H1 (cell line): ENCODE measurements at regions not wholly inside any gene's neighbourhood (a gene's known extent, or its start where the extent isn't known, plus 50 kb on each side); places are given as distances from the start of the nearest gene placed in this dataset.
"Not testable (repeated sequence)": the region's sequence is repeated elsewhere in the genome, so short reads cannot be mapped to it uniquely, and the experiment has no call there.

Source experiments
- CTCF ChIA-PET: fragments of 300-600 bp; sonication (Branson Sonifier 250); formaldehyde crosslinking; loops from one replicate; lab custom pipeline; 2021; ENCODE audit not compliant: partially characterized antibody; lab: Charles Lee
- POLR2A ChIA-PET: fragments of 300-600 bp; sonication (Branson Sonifier 250); formaldehyde crosslinking; loops from one replicate; lab custom pipeline; 2021; ENCODE audit warnings: inconsistent platforms; ENCODE audit not compliant: partially characterized antibody; lab: Charles Lee
- DNase-seq, 2 experiments: peaks; one replicate each; pipeline versions ENCODE4 v3.0.0 to v3.0.0-alpha.2; 2010 to 2022; ENCODE audit warnings: low spot score in 2 of 2, low read depth in 1 of 2, mixed read lengths in 1 of 2
- FAIRE-seq: peaks from 2 replicates; lab custom pipeline; 2011; peaks lifted over from hg19 to GRCh38; lab: Jason Lieb, UNC
- H2AFZ ChIP-seq: 2 replicates; pipeline ENCODE4 v1.8.1; 2012; ENCODE audit warnings: low read length, inconsistent platforms
- H2AK5ac ChIP-seq: 2 replicates; pipeline ENCODE4 v1.6.1; 2013; ENCODE audit warnings: low read depth, low read length
- H2BK120ac ChIP-seq: replicated peaks from 2 replicates; pipeline ENCODE3; 2013; ENCODE audit warnings: low read depth, low read length, inconsistent platforms
- H2BK12ac ChIP-seq: 2 replicates; pipeline ENCODE4 v1.6.1; 2013; ENCODE audit warnings: low read depth, low read length
- H2BK15ac ChIP-seq: 2 replicates; pipeline ENCODE4 v1.6.1; 2013; ENCODE audit warnings: low read length
- H2BK20ac ChIP-seq: 2 replicates; pipeline ENCODE4 v1.6.1; 2013; ENCODE audit warnings: low read length
- H2BK5ac ChIP-seq: 2 replicates; pipeline ENCODE4 v1.6.1; 2013; ENCODE audit warnings: low read depth, low read length
- H3K14ac ChIP-seq: 2 replicates; pipeline ENCODE4 v1.6.1; 2013; ENCODE audit warnings: inconsistent platforms; ENCODE audit not compliant: insufficient read length
- H3K18ac ChIP-seq: 2 replicates; pipeline ENCODE4 v1.6.1; 2013; ENCODE audit warnings: low read length; ENCODE audit errors: extremely low read depth
- H3K23ac ChIP-seq: 2 replicates; pipeline ENCODE4 v1.6.1; 2013; ENCODE audit warnings: inconsistent platforms; ENCODE audit not compliant: insufficient read length
- H3K23me2 ChIP-seq: 2 replicates; pipeline ENCODE4 v1.6.1; 2013; ENCODE audit warnings: low read depth, low read length
- H3K27ac ChIP-seq: 2 replicates; pipeline ENCODE4 v1.6.1; 2011; ENCODE audit warnings: low read depth, low read length, inconsistent platforms
- H3K27me3 ChIP-seq, 4 experiments: replicated peaks in 1 of 4; 1 replicate in 1 of 4; 2 replicates in 3 of 4; pipeline versions ENCODE4 v1.6.1 to v1.8.1; 2011 to 2013; ENCODE audit warnings: low read length in 3 of 4, mild to moderate bottlenecking in 3 of 4, inconsistent platforms in 2 of 4, mixed read lengths in 2 of 4, moderate library complexity in 1 of 4; ENCODE audit not compliant: control insufficient read depth in 3 of 4, insufficient read depth in 3 of 4; ENCODE audit errors: extremely low read depth in 1 of 4
- H3K36me3 ChIP-seq, 4 experiments: 2 replicates each; pipeline versions ENCODE4 v1.6.1 to v1.8.1; 2011 to 2013; ENCODE audit warnings: mild to moderate bottlenecking in 4 of 4, low read length in 3 of 4, moderate library complexity in 2 of 4, control low read depth in 1 of 4, inconsistent platforms in 1 of 4; ENCODE audit not compliant: insufficient read depth in 4 of 4, control insufficient read depth in 2 of 4
- H3K4ac ChIP-seq: replicated peaks from 2 replicates; pipeline ENCODE3; 2013; ENCODE audit warnings: low read length, low read depth, mixed read lengths, inconsistent platforms; ENCODE audit not compliant: insufficient read length
- H3K4me1 ChIP-seq, 4 experiments: replicated peaks in 1 of 4; 1 replicate in 1 of 4; 2 replicates in 3 of 4; pipeline versions ENCODE4 v1.6.1 to v1.8.1; 2011 to 2013; ENCODE audit warnings: low read length in 3 of 4, inconsistent platforms in 2 of 4, mixed read lengths in 1 of 4; ENCODE audit not compliant: insufficient read depth in 4 of 4, control insufficient read depth in 3 of 4
- H3K4me2 ChIP-seq, 2 experiments: 2 replicates each; pipeline versions ENCODE4 v1.6.1 to v1.8.1; 2011 to 2013; ENCODE audit warnings: low read depth in 2 of 2, low read length in 2 of 2, control low read depth in 1 of 2, inconsistent platforms in 1 of 2, mild to moderate bottlenecking in 1 of 2; ENCODE audit not compliant: insufficient read depth in 1 of 2
- H3K4me3 ChIP-seq, 4 experiments: fragments of 200-600, 300-600 bp in 1 of 4; sonication (generic), shearing (Covaris generic), sonication (Bioruptor Twin) in 1 of 4; 2 replicates each; pipeline versions ENCODE4 v1.5.1 to v1.8.1; 2011 to 2016; ENCODE audit warnings: low read length in 4 of 4, low read depth in 3 of 4, control low read depth in 2 of 4, inconsistent platforms in 2 of 4, mild to moderate bottlenecking in 2 of 4, mixed read lengths in 1 of 4, moderate library complexity in 1 of 4; ENCODE audit not compliant: insufficient read depth in 2 of 4; ENCODE audit errors: extremely low read depth in 1 of 4
- H3K56ac ChIP-seq: replicated peaks from 2 replicates; pipeline ENCODE3; 2013; ENCODE audit warnings: low read depth, mild to moderate bottlenecking, mixed read lengths, low read length, inconsistent platforms; ENCODE audit not compliant: insufficient read length
- H3K79me1 ChIP-seq: 2 replicates; pipeline ENCODE4 v1.6.1; 2013; ENCODE audit warnings: low read depth, low read length, control low read depth
- H3K79me2 ChIP-seq, 2 experiments: 2 replicates each; pipeline versions ENCODE4 v1.6.1 to v1.8.1; 2012 to 2013; ENCODE audit warnings: low read length in 2 of 2, mild to moderate bottlenecking in 2 of 2, inconsistent platforms in 1 of 2; ENCODE audit not compliant: insufficient read depth in 2 of 2, control insufficient read depth in 1 of 2
- H3K9ac ChIP-seq, 4 experiments: replicated peaks in 1 of 4; 1 replicate in 1 of 4; 2 replicates in 3 of 4; pipeline versions ENCODE4 v1.6.1 to v1.8.1; 2011 to 2013; ENCODE audit warnings: low read depth in 3 of 4, low read length in 3 of 4, control low read depth in 2 of 4, mild to moderate bottlenecking in 2 of 4, moderate library complexity in 2 of 4, inconsistent platforms in 1 of 4; ENCODE audit errors: extremely low read depth in 1 of 4
- H3K9me3 ChIP-seq, 2 experiments: 2 replicates each; pipeline versions ENCODE4 v1.6.1 to v1.8.1; 2012 to 2013; ENCODE audit warnings: mild to moderate bottlenecking in 2 of 2, moderate library complexity in 2 of 2, control low read depth in 1 of 2, inconsistent platforms in 1 of 2, low read depth in 1 of 2, low read length in 1 of 2, mixed read lengths in 1 of 2; ENCODE audit not compliant: insufficient read depth in 2 of 2
- H4K20me1 ChIP-seq, 2 experiments: replicated peaks in 1 of 2; 2 replicates each; pipeline versions ENCODE3 to v1.8.1; 2011 to 2013; ENCODE audit warnings: inconsistent platforms in 2 of 2, low read length in 2 of 2, mild to moderate bottlenecking in 1 of 2; ENCODE audit not compliant: insufficient read depth in 2 of 2, control insufficient read depth in 1 of 2
- H4K5ac ChIP-seq: 2 replicates; pipeline ENCODE4 v1.6.1; 2013; ENCODE audit warnings: low read length, low read depth, mixed read lengths, inconsistent platforms; ENCODE audit not compliant: insufficient read length
- H4K8ac ChIP-seq: 2 replicates; pipeline ENCODE4 v1.8.0; 2013; ENCODE audit warnings: mild to moderate bottlenecking, moderate library complexity, low read length, inconsistent platforms; ENCODE audit not compliant: insufficient read depth; ENCODE audit errors: extremely low read depth
- H4K91ac ChIP-seq: replicated peaks from 2 replicates; pipeline ENCODE3; 2013; ENCODE audit warnings: low read length, mixed read lengths, inconsistent platforms; ENCODE audit not compliant: insufficient read length
- CTCF ChIP-seq, 3 experiments: IDR thresholded peaks; 1 replicate in 2 of 3; 2 replicates in 1 of 3; pipeline versions ENCODE4 v1.5.1 to v1.6.1; 2011; ENCODE audit warnings: low read length in 3 of 3, mild to moderate bottlenecking in 3 of 3, inconsistent platforms in 2 of 3, low read depth in 1 of 3, moderate library complexity in 1 of 3; ENCODE audit not compliant: insufficient read depth in 1 of 3; ENCODE audit errors: control extremely low read depth in 1 of 3
- RAD21 ChIP-seq, 2 experiments: IDR thresholded peaks in 1 of 2; conservative IDR thresholded peaks in 1 of 2; 2 replicates each; pipeline ENCODE4 v1.6.1; 2011; ENCODE audit warnings: low read depth in 2 of 2, low read length in 2 of 2, improper control_type of control experiment in 1 of 2, inconsistent platforms in 1 of 2, mild to moderate bottlenecking in 1 of 2, moderate library complexity in 1 of 2
- WGBS, 2 experiments: shearing (Covaris generic) in 1 of 2; methylation state at CpG; one replicate each; pipeline versions ENCODE4 v1.1.6 to v1.1.7; 2013 to 2015; ENCODE audit warnings: low lambda C conversion rate in 2 of 2, mixed read lengths in 2 of 2, inconsistent platforms in 1 of 2, low coverage in 1 of 2, missing lambda C conversion rate in 1 of 2; ENCODE audit not compliant: insufficient replicate concordance in 2 of 2, insufficient coverage in 1 of 2, insufficient read length in 1 of 2; ENCODE audit errors: extremely low coverage in 1 of 2, missing lambda C conversion rate in 1 of 2; 5-methylcytosine and 5-hydroxymethylcytosine counted together

DNA sequence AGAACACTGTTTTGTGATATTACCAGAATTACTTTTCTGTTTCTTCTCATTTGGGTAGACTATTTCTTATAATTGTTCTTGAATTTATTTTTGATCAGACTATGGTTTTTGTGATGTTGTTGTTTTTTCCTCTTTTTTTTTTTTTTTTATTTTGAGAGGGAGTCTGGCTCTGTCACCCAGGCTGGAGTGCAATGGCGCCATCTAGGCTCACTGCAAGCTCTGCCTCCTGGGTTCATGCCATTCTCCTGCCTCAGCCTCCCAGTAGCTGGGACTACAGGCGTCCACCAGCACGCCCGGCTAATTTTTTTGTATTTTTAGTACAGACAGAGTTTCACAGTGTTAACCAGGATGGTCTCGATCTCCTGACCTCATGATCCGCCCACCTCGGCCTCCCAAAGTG, 352.6 kb downstream of the CPXCR1 start:
- TF ChIP-seq CTCF (IDR thresholded peaks at IDR 0.05; ENCODE audit: control extremely low read depth in 1 of 3, insufficient read depth in 1 of 3, low read depth in 1 of 3, low read length in 3 of 3), result peak in 1 of 3 experiments; percentile 6; a peak in 1 of 4 replicates
- peak in 1 of 2 experiments; percentile 25; a peak in 1 of 4 replicates for TF ChIP-seq RAD21 (IDR thresholded peaks at IDR 0.05 in 1 of 2, conservative IDR thresholded peaks at IDR 0.05 in 1 of 2; ENCODE audit: low read depth in 2 of 2, low read length in 2 of 2)
- TF ChIP-seq, all 59 proteins: peak for 2; not testable (repeated sequence) for 57
- H2BK20ac ChIP-seq, H3K4ac ChIP-seq, H2BK120ac ChIP-seq, H3K18ac ChIP-seq, H2BK12ac ChIP-seq, H3K79me2 ChIP-seq, H4K8ac ChIP-seq, H3K14ac ChIP-seq, H2BK5ac ChIP-seq, H3K9me3 ChIP-seq, H3K36me3 ChIP-seq, H2AK5ac ChIP-seq, H3K56ac ChIP-seq, H3K79me1 ChIP-seq, H3K27me3 ChIP-seq, H3K23ac ChIP-seq, H3K27ac ChIP-seq, H4K20me1 ChIP-seq, H4K5ac ChIP-seq, H3K4me3 ChIP-seq, H4K91ac ChIP-seq, POLR2A ChIA-PET, H2AFZ ChIP-seq, H3K23me2 ChIP-seq, H3K9ac ChIP-seq, H3K4me2 ChIP-seq, H2BK15ac ChIP-seq, FAIRE-seq, H3K4me1 ChIP-seq: not testable (repeated sequence)
- WGBS, 2 experiments, result 100% methylated on average over 3 of the region's 7 CpGs; no CpG with 5 or more reads in 1 of the 2 experiments
- peak in 1 of 2 experiments; percentile 43 for DNase-seq
- CTCF ChIA-PET, result interaction anchor here (1.5 kb wide), 1 partner anchor 21 kb away, joined by 4 read pairs; no protein-coding TSS in a partner anchor
